IMR-90 (cell line): ENCODE measurements at regions not wholly inside any gene's neighbourhood (a gene's known extent, or its start where the extent isn't known, plus 50 kb on each side); places are given as distances from the start of the nearest gene placed in this dataset.

ENCODE experiments used
- ATAC-seq: fragments of 200-7000 bp; cut with Tn5 transposase; 2 replicates; pipeline ENCODE4 v1.9.1; 2020; ENCODE audit warnings: low read depth, mild to moderate bottlenecking, moderate library complexity
- BruUV-seq: library from RNA; stranded (reverse); fragments of 400-500 nt; replicated peaks from 2 replicates; lab custom pipeline; 2021; lab: Mats Ljungman, UMichigan
- CTCF ChIA-PET: fragments of 300-600 bp; formaldehyde crosslinking; extraction: SDS; loops from one replicate; lab custom pipeline; 2021; ENCODE audit warnings: antibody characterized with exemption; lab: Yijun Ruan, JAX
- POLR2A ChIA-PET: fragments of 300-600 bp; sonication (Branson Sonifier 250); formaldehyde crosslinking; loops from one replicate; lab custom pipeline; 2022; ENCODE audit warnings: antibody characterized with exemption; ENCODE audit not compliant: unreplicated experiment; lab: Charles Lee
- DNase-seq: peaks from one replicate; pipeline ENCODE4 v3.0.0; 2013
- H2AFZ ChIP-seq: replicated peaks from 2 replicates; pipeline ENCODE3; 2013; ENCODE audit warnings: low read length, mild to moderate bottlenecking; ENCODE audit not compliant: poor library complexity
- H2AK5ac ChIP-seq: 2 replicates; pipeline ENCODE4 v1.6.1; 2013; ENCODE audit warnings: low read depth, low read length, inconsistent platforms
- H2AK9ac ChIP-seq: replicated peaks from 2 replicates; pipeline ENCODE3; 2013; ENCODE audit warnings: mild to moderate bottlenecking, low read depth, low read length, moderate library complexity; ENCODE audit not compliant: poor library complexity
- H2BK120ac ChIP-seq: 2 replicates; pipeline ENCODE4 v1.6.1; 2013; ENCODE audit warnings: low read depth, low read length, inconsistent platforms
- H2BK15ac ChIP-seq: 3 replicates; pipeline ENCODE4 v1.6.1; 2013; ENCODE audit warnings: low read depth, low read length, inconsistent platforms
- H2BK20ac ChIP-seq: 2 replicates; pipeline ENCODE4 v1.6.1; 2013; ENCODE audit warnings: low read depth, mild to moderate bottlenecking, inconsistent platforms, low read length, moderate library complexity
- H2BK5ac ChIP-seq: 2 replicates; pipeline ENCODE4 v1.6.1; 2013; ENCODE audit warnings: mild to moderate bottlenecking, low read depth, low read length, inconsistent platforms; ENCODE audit not compliant: poor library complexity, severe bottlenecking
- H3K14ac ChIP-seq: replicated peaks from 2 replicates; pipeline ENCODE4 v1.6.1; 2013; ENCODE audit warnings: low read depth, low read length, inconsistent platforms
- H3K18ac ChIP-seq: 2 replicates; pipeline ENCODE4 v1.6.1; 2013; ENCODE audit warnings: low read depth, low read length, control low read depth
- H3K23ac ChIP-seq: 2 replicates; pipeline ENCODE4 v1.6.1; 2013; ENCODE audit warnings: low read depth, low read length, inconsistent platforms
- H3K27ac ChIP-seq: 2 replicates; pipeline ENCODE4 v1.5.1; 2013; ENCODE audit warnings: mild to moderate bottlenecking, control low read depth, low read length; ENCODE audit not compliant: insufficient read depth
- H3K27me3 ChIP-seq: 2 replicates; pipeline ENCODE4 v1.6.1; 2013; ENCODE audit warnings: low read length; ENCODE audit not compliant: control insufficient read depth, insufficient read depth
- H3K36me3 ChIP-seq: 2 replicates; pipeline ENCODE4 v1.6.1; 2013; ENCODE audit warnings: low read length, mixed read lengths; ENCODE audit not compliant: control insufficient read depth, insufficient read depth
- H3K4ac ChIP-seq: 2 replicates; pipeline ENCODE4 v1.6.1; 2013; ENCODE audit warnings: low read depth, low read length, inconsistent platforms
- H3K4me1 ChIP-seq: 2 replicates; pipeline ENCODE4 v1.6.1; 2013; ENCODE audit warnings: low read length, mixed read lengths; ENCODE audit not compliant: control insufficient read depth, insufficient read depth
- H3K4me2 ChIP-seq: 2 replicates; pipeline ENCODE4 v1.6.1; 2013; ENCODE audit warnings: low read depth, mild to moderate bottlenecking, control low read depth, low read length, moderate library complexity
- H3K4me3 ChIP-seq: 2 replicates; pipeline ENCODE4 v1.5.1; 2013; ENCODE audit warnings: low read depth, mild to moderate bottlenecking, control low read depth, low read length, moderate library complexity; ENCODE audit not compliant: insufficient read depth
- H3K56ac ChIP-seq: 2 replicates; pipeline ENCODE4 v1.6.1; 2013; ENCODE audit warnings: low read length, inconsistent platforms; ENCODE audit not compliant: insufficient read depth; ENCODE audit errors: extremely low read depth
- H3K79me1 ChIP-seq, 2 experiments: 2 replicates each; pipeline ENCODE4 v1.6.1; 2013; ENCODE audit warnings: low read length in 2 of 2, inconsistent platforms in 1 of 2, low read depth in 1 of 2
- H3K9ac ChIP-seq: 2 replicates; pipeline ENCODE4 v1.6.1; 2013; ENCODE audit warnings: low read depth, low read length, control low read depth
- H3K9me1 ChIP-seq: 2 replicates; pipeline ENCODE4 v1.6.1; 2013; ENCODE audit warnings: low read length, inconsistent platforms; ENCODE audit not compliant: insufficient read depth
- H3K9me3 ChIP-seq: 2 replicates; pipeline ENCODE4 v1.6.1; 2013; ENCODE audit warnings: low read length; ENCODE audit not compliant: control insufficient read depth, insufficient read depth
- H4K20me1 ChIP-seq: 2 replicates; pipeline ENCODE4 v1.6.1; 2013; ENCODE audit warnings: low read length, inconsistent platforms; ENCODE audit not compliant: insufficient read depth
- H4K5ac ChIP-seq: 2 replicates; pipeline ENCODE4 v1.6.1; 2013; ENCODE audit warnings: mild to moderate bottlenecking, low read depth, low read length, control low read depth
- H4K8ac ChIP-seq, 2 experiments: 2 replicates each; pipeline ENCODE4 v1.6.1; 2013; ENCODE audit warnings: low read depth in 2 of 2, low read length in 2 of 2, control low read depth in 1 of 2, inconsistent platforms in 1 of 2
- H4K91ac ChIP-seq: 2 replicates; pipeline ENCODE4 v1.6.1; 2013; ENCODE audit warnings: low read depth, low read length, inconsistent platforms; ENCODE audit not compliant: insufficient read depth
- CHD1 ChIP-seq: IDR thresholded peaks from 2 replicates; pipeline ENCODE4 v1.6.1; 2012; ENCODE audit warnings: low read depth, low read length, improper control_type of control experiment
- FOS ChIP-seq: fragments of 150-350 bp; IDR thresholded peaks from 2 replicates; pipeline ENCODE4 v1.6.1; 2016; ENCODE audit warnings: low read depth, low read length
- MAFK ChIP-seq: IDR thresholded peaks from 2 replicates; pipeline ENCODE4 v1.6.1; 2012; ENCODE audit warnings: low read depth, low read length, improper control_type of control experiment
- MAZ ChIP-seq: IDR thresholded peaks from 2 replicates; pipeline ENCODE4 v1.6.1; 2012; ENCODE audit warnings: low read depth, mild to moderate bottlenecking, low read length, improper control_type of control experiment, moderate library complexity, borderline replicate concordance
- NFE2L2 ChIP-seq: fragments of 150-350 bp; IDR thresholded peaks from 2 replicates; pipeline ENCODE4 v1.6.1; 2016; ENCODE audit warnings: low read depth, mild to moderate bottlenecking, low read length
- RFX5 ChIP-seq: IDR thresholded peaks from 2 replicates; pipeline ENCODE4 v1.8.0; 2012; ENCODE audit warnings: low read depth, mild to moderate bottlenecking, low read length, moderate library complexity
- WGBS, 2 experiments: methylation state at CpG; one replicate each; pipeline versions ENCODE4 v1.1.5 to v1.1.7; 2013; ENCODE audit warnings: missing lambda C conversion rate in 2 of 2; ENCODE audit not compliant: insufficient read length in 1 of 2; ENCODE audit errors: extremely low coverage in 2 of 2; 5-methylcytosine and 5-hydroxymethylcytosine counted together
- dilution Hi-C: fragments of 300-500 bp; cut with HindIII; formaldehyde crosslinking; loops from one replicate; pipeline ENCODE4 v1.14.3; 2018; ENCODE audit warnings: low sequenced_read_pairs; ENCODE audit not compliant: unreplicated experiment
- in situ Hi-C: fragments of 300-500 bp; cut with MboI; formaldehyde crosslinking; loops from 3 replicates; pipeline ENCODE4 v1.14.3; 2019; ENCODE audit warnings: low sequenced_read_pairs, inconsistent platforms, mixed read lengths
- intact Hi-C: fragments of 100-400 bp; cut with micrococcal nuclease; formaldehyde crosslinking; loops from 2 replicates; pipeline ENCODE4 v1.10.0; 2022
- TF ChIP-seq, protein P1 (sequence below): conservative IDR thresholded peaks from 2 replicates; pipeline ENCODE4 v1.5.1; 2012; ENCODE audit warnings: mild to moderate bottlenecking, low read depth, low read length, improper control_type of control experiment

GRCh38 chr5:135703016-135703550, 124.3 kb upstream of the CXCL14 start:
- no peak overlapping the region for H2BK5ac ChIP-seq
- no peak overlapping the region for H3K14ac ChIP-seq
- H3K27ac ChIP-seq, result no peak overlapping the region
- H4K20me1 ChIP-seq, result no peaks in the 10 kb centered on the region
- in situ Hi-C loops, result no loop called here
- H2BK120ac ChIP-seq, result no peak overlapping the region
- BruUV-seq, result no TSS peak
- H3K56ac ChIP-seq, result no peak overlapping the region
- no peaks in the 10 kb centered on the region for H3K9me3 ChIP-seq
- H3K18ac ChIP-seq, result no peak overlapping the region
- no peaks in the 10 kb centered on the region for H3K27me3 ChIP-seq
- POLR2A ChIA-PET, result no interaction called here
- no peak overlapping the region for H3K23ac ChIP-seq
- no peak overlapping the region for H3K9ac ChIP-seq
- no peaks in the 10 kb centered on the region for H3K79me1 ChIP-seq
- H4K5ac ChIP-seq, result no peak overlapping the region
- 50% methylated on average over 4 of the region's 4 CpGs; no CpG with 5 or more reads in 1 of the 2 experiments for WGBS, 2 experiments
- no peak overlapping the region for H3K4me2 ChIP-seq
- H2AFZ ChIP-seq, result no peak overlapping the region
- no peak overlapping the region for H4K91ac ChIP-seq
- ATAC-seq (no peak), DNase-seq (no peak)
- no peak for TF ChIP-seq MAFK
- no peak for TF ChIP-seq FOS
- TF ChIP-seq CHD1, result no peak
- no peak for TF ChIP-seq NFE2L2
- no peak for TF ChIP-seq RFX5
- TF ChIP-seq MAZ, result no peak
- TF ChIP-seq, protein P1, sequence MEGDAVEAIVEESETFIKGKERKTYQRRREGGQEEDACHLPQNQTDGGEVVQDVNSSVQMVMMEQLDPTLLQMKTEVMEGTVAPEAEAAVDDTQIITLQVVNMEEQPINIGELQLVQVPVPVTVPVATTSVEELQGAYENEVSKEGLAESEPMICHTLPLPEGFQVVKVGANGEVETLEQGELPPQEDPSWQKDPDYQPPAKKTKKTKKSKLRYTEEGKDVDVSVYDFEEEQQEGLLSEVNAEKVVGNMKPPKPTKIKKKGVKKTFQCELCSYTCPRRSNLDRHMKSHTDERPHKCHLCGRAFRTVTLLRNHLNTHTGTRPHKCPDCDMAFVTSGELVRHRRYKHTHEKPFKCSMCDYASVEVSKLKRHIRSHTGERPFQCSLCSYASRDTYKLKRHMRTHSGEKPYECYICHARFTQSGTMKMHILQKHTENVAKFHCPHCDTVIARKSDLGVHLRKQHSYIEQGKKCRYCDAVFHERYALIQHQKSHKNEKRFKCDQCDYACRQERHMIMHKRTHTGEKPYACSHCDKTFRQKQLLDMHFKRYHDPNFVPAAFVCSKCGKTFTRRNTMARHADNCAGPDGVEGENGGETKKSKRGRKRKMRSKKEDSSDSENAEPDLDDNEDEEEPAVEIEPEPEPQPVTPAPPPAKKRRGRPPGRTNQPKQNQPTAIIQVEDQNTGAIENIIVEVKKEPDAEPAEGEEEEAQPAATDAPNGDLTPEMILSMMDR, result no peak
- H3K4me1 ChIP-seq, result no peaks in the 10 kb centered on the region
- intact Hi-C loops, result no loop called here
- no peaks in the 10 kb centered on the region for H3K36me3 ChIP-seq
- H3K4me3 ChIP-seq, result no peak overlapping the region
- CTCF ChIA-PET, result interaction anchor here (0.6 kb wide), 1 partner anchor 29 kb away, joined by 4 read pairs; no protein-coding TSS in a partner anchor
- dilution Hi-C loops, result no loop called here
- H4K8ac ChIP-seq, result no peak overlapping the region
- no peak overlapping the region for H2BK20ac ChIP-seq
- no peaks in the 10 kb centered on the region for H3K9me1 ChIP-seq
- no peak overlapping the region for H2AK9ac ChIP-seq
- no peak overlapping the region for H3K4ac ChIP-seq
- no peak overlapping the region for H2BK15ac ChIP-seq
- H2AK5ac ChIP-seq, result no peak overlapping the region
